Caco-2 (cell line): ENCODE measurements at regions not wholly inside any gene's neighbourhood (a gene's known extent, or its start where the extent isn't known, plus 50 kb on each side); places are given as distances from the start of the nearest gene placed in this dataset.

Experiments
- BruUV-seq: library from RNA; stranded (reverse); fragments of 400-500 nt; replicated peaks from 2 replicates; lab custom pipeline; 2021; lab: Mats Ljungman, UMichigan
- CTCF ChIA-PET: fragments of 300-600 bp; sonication (Branson Sonifier 250); formaldehyde crosslinking; loops from one replicate; lab custom pipeline; 2022; ENCODE audit warnings: antibody characterized with exemption; lab: Charles Lee
- POLR2A ChIA-PET: fragments of 300-600 bp; sonication (Branson Sonifier 250); formaldehyde crosslinking; loops from one replicate; lab custom pipeline; 2022; ENCODE audit warnings: antibody characterized with exemption; lab: Charles Lee
- DNase-seq, 2 experiments: peaks; one replicate each; pipeline versions ENCODE4 v3.0.0 to v3.0.0-alpha.2; 2020 to 2022
- H3K27me3 ChIP-seq: replicated peaks from 2 replicates; pipeline ENCODE4 v1.6.0; 2011; ENCODE audit warnings: low read length; ENCODE audit not compliant: control insufficient read depth, insufficient read depth
- H3K36me3 ChIP-seq: 2 replicates; pipeline ENCODE4 v1.5.1; 2011; ENCODE audit warnings: low read length; ENCODE audit not compliant: control insufficient read depth, insufficient read depth
- H3K4me1 ChIP-seq: fragments of 250-450 bp; sonication (Bioruptor Pico); 2 replicates; pipeline ENCODE4 v1.5.1; 2020; ENCODE audit warnings: mild to moderate bottlenecking
- H3K4me3 ChIP-seq: 2 replicates; pipeline ENCODE4 v1.5.1; 2011; ENCODE audit warnings: low read depth, mild to moderate bottlenecking, control low read depth, low read length
- H3K9me3 ChIP-seq: fragments of 250-450 bp; sonication (Bioruptor Pico); 2 replicates; pipeline ENCODE4 v1.5.1; 2020; ENCODE audit warnings: mild to moderate bottlenecking, moderate library complexity
- H3K27ac Mint-ChIP-seq: one replicate; pipeline ENCODE4 v1.8.0; 2022; ENCODE audit warnings: mixed read lengths; ENCODE audit not compliant: unreplicated experiment
- H3K27me3 Mint-ChIP-seq: one replicate; pipeline ENCODE4 v1.8.0; 2022; ENCODE audit warnings: mixed read lengths; ENCODE audit not compliant: insufficient read depth, unreplicated experiment
- H3K36me3 Mint-ChIP-seq: one replicate; pipeline ENCODE4 v1.8.0; 2022; ENCODE audit warnings: mild to moderate bottlenecking, mixed read lengths; ENCODE audit not compliant: insufficient read depth, unreplicated experiment
- H3K4me1 Mint-ChIP-seq: one replicate; pipeline ENCODE4 v1.8.0; 2022; ENCODE audit warnings: low read depth, mixed read lengths; ENCODE audit not compliant: unreplicated experiment
- H3K4me3 Mint-ChIP-seq: one replicate; pipeline ENCODE4 v1.8.0; 2022; ENCODE audit warnings: mild to moderate bottlenecking, moderate library complexity, mixed read lengths; ENCODE audit not compliant: unreplicated experiment
- H3K9me3 Mint-ChIP-seq: one replicate; pipeline ENCODE4 v1.8.0; 2022; ENCODE audit warnings: mixed read lengths; ENCODE audit not compliant: unreplicated experiment
- CTCF ChIP-seq, 2 experiments: fragments of 200-600 bp in 1 of 2; IDR thresholded peaks; 1 replicate in 1 of 2; 2 replicates in 1 of 2; pipeline versions ENCODE4 v1.5.1 to v1.8.0; 2011 to 2022; ENCODE audit warnings: antibody characterized with exemption in 1 of 2, control low read depth in 1 of 2, inconsistent platforms in 1 of 2, low read depth in 1 of 2, low read length in 1 of 2, mild to moderate bottlenecking in 1 of 2, moderate library complexity in 1 of 2; ENCODE audit not compliant: insufficient read depth in 1 of 2, severe bottlenecking in 1 of 2, unreplicated experiment in 1 of 2
- intact Hi-C: fragments of 100-400 bp; cut with micrococcal nuclease; formaldehyde crosslinking; loops from one replicate; pipeline ENCODE4 v1.10.0; 2022; ENCODE audit not compliant: unreplicated experiment

GRCh38 chr7:32144676-32145075, 74.5 kb upstream of the PDE1C start:
- DNase-seq: no peak
- Mint-ChIP-seq H3K9me3 (no peaks in the 10 kb centered on the region), H3K27ac (no peak overlapping the region), H3K27me3 (peaks cover 11% of the 10 kb centered on the region), H3K4me1 (no peaks in the 10 kb centered on the region), H3K4me3 (no peak overlapping the region), H3K36me3 (no peaks in the 10 kb centered on the region)
- no TSS peak for BruUV-seq
- H3K9me3 ChIP-seq: no peaks in the 10 kb centered on the region
- ChIA-PET POLR2A (no interaction called here), CTCF (no interaction called here)
- TF ChIP-seq CTCF (IDR thresholded peaks at IDR 0.05; ENCODE audit: insufficient read depth in 1 of 2, low read depth in 1 of 2, low read length in 1 of 2, severe bottlenecking in 1 of 2, unreplicated experiment in 1 of 2): no peak
- no peaks in the 10 kb centered on the region for H3K4me1 ChIP-seq
- intact Hi-C loops: no loop called here
- H3K36me3 ChIP-seq: no peaks in the 10 kb centered on the region
- H3K27me3 ChIP-seq: no peaks in the 10 kb centered on the region
- H3K4me3 ChIP-seq: no peak overlapping the region

GRCh38 chr7:32143301-32143700, 73.1 kb upstream of the PDE1C start:
- H3K27me3 ChIP-seq: no peaks in the 10 kb centered on the region
- H3K27me3 Mint-ChIP-seq: peaks cover 11% of the 10 kb centered on the region
- H3K4me3 Mint-ChIP-seq: no peak overlapping the region
- H3K4me1 Mint-ChIP-seq: no peaks in the 10 kb centered on the region
- no peaks in the 10 kb centered on the region for H3K9me3 ChIP-seq
- POLR2A ChIA-PET: no interaction called here
- no peaks in the 10 kb centered on the region for H3K36me3 Mint-ChIP-seq
- no peak overlapping the region for H3K27ac Mint-ChIP-seq
- H3K9me3 Mint-ChIP-seq: no peaks in the 10 kb centered on the region
- H3K36me3 ChIP-seq: no peaks in the 10 kb centered on the region
- BruUV-seq: no TSS peak
- CTCF ChIA-PET: no interaction called here
- no peak for TF ChIP-seq CTCF (IDR thresholded peaks at IDR 0.05; ENCODE audit: insufficient read depth in 1 of 2, low read depth in 1 of 2, low read length in 1 of 2, severe bottlenecking in 1 of 2, unreplicated experiment in 1 of 2)
- no peaks in the 10 kb centered on the region for H3K4me1 ChIP-seq
- H3K4me3 ChIP-seq: no peak overlapping the region
- no peak for DNase-seq
- intact Hi-C loops: no loop called here

- H3K4me3 ChIP-seq: no peak overlapping the region
- CTCF ChIA-PET: no interaction called here
- no TSS peak for BruUV-seq
These were observed 72.4 kb upstream of the PDE1C start for GRCh38 chr7:32142649-32143048.

More at GRCh38 chr7:32142649-32143048, 72.4 kb upstream of the PDE1C start:
- no peaks in the 10 kb centered on the region for H3K4me1 ChIP-seq
- no peaks in the 10 kb centered on the region for H3K36me3 ChIP-seq
- H3K9me3 Mint-ChIP-seq: no peaks in the 10 kb centered on the region
- intact Hi-C loops: no loop called here
- peaks cover 11% of the 10 kb centered on the region for H3K27me3 Mint-ChIP-seq
- H3K9me3 ChIP-seq: no peaks in the 10 kb centered on the region
- H3K27ac Mint-ChIP-seq: no peak overlapping the region
- TF ChIP-seq CTCF (IDR thresholded peaks at IDR 0.05; ENCODE audit: insufficient read depth in 1 of 2, low read depth in 1 of 2, low read length in 1 of 2, severe bottlenecking in 1 of 2, unreplicated experiment in 1 of 2): no peak
- H3K4me1 Mint-ChIP-seq: no peaks in the 10 kb centered on the region
- no peak for DNase-seq
- H3K27me3 ChIP-seq: no peaks in the 10 kb centered on the region
- no peaks in the 10 kb centered on the region for H3K36me3 Mint-ChIP-seq
- H3K4me3 Mint-ChIP-seq: no peak overlapping the region
- POLR2A ChIA-PET: no interaction called here
